Neural cell (in vitro differentiated cells): ENCODE measurements at regions not wholly inside any gene's neighbourhood (a gene's known extent, or its start where the extent isn't known, plus 50 kb on each side); places are given as distances from the start of the nearest gene placed in this dataset.

ENCODE experiments used
- EZH2 ChIP-seq: fragments of 200-600, 300-800 bp; shearing (Covaris generic), sonication (generic); IDR thresholded peaks from 2 replicates; pipeline ENCODE4 v1.6.1; 2014; ENCODE audit warnings: antibody characterized with exemption, low read length, borderline replicate concordance, mild to moderate bottlenecking; ENCODE audit not compliant: insufficient read depth, poor library complexity, severe bottlenecking
- POLR2AphosphoS5 ChIP-seq: IDR thresholded peaks from 2 replicates; pipeline ENCODE4 v1.6.1; 2012

DNA sequence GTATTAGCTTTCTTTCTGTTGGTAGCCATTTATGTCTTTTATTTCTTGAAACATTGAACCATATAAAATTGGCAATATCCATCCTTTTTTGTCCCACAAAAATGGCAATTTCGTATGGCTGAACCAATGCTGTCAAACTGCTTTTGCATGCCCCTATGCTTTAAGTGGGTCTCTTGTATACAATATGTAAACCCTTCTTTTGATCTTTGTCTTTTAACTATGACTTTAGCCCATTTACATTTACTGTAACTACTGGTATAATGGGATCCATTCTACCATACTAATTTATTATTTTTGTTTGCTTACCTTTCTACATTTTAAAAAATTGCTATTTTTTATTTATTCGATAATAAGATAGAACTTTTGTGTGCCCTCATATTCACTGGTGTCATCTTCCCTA lies 93.4 kb downstream of the TENT4A start:
- TF ChIP-seq POLR2AphosphoS5 (no peak), EZH2 (no peak)
